PFSK-1 (cell line): ENCODE measurements at regions not wholly inside any gene's neighbourhood (a gene's known extent, or its start where the extent isn't known, plus 50 kb on each side); places are given as distances from the start of the nearest gene placed in this dataset.

Source experiments
- FOXP2 ChIP-seq: optimal IDR thresholded peaks from 2 replicates; pipeline ENCODE3; 2011; ENCODE audit warnings: borderline replicate concordance, control low read depth, inconsistent platforms; ENCODE audit not compliant: insufficient read depth; ENCODE audit errors: extremely low read length, extremely low read depth
- POLR2AphosphoS5 ChIP-seq: IDR thresholded peaks from 2 replicates; pipeline ENCODE4 v1.6.1; 2012; ENCODE audit warnings: low read depth, mild to moderate bottlenecking, control low read depth, low read length, moderate library complexity
- SIN3A ChIP-seq: IDR thresholded peaks from 2 replicates; pipeline ENCODE4 v1.6.1; 2012; ENCODE audit warnings: mild to moderate bottlenecking, low read length, moderate library complexity, borderline replicate concordance; ENCODE audit not compliant: insufficient read depth
- TF ChIP-seq, protein P1 (sequence below), 2 experiments: IDR thresholded peaks; 2 replicates each; pipeline versions ENCODE4 v1.6.1 to v1.8.0; 2011 to 2012; ENCODE audit warnings: low read depth in 2 of 2, low read length in 2 of 2, control low read depth in 1 of 2, inconsistent platforms in 1 of 2, mild to moderate bottlenecking in 1 of 2, moderate library complexity in 1 of 2; ENCODE audit not compliant: insufficient read depth in 1 of 2

DNA sequence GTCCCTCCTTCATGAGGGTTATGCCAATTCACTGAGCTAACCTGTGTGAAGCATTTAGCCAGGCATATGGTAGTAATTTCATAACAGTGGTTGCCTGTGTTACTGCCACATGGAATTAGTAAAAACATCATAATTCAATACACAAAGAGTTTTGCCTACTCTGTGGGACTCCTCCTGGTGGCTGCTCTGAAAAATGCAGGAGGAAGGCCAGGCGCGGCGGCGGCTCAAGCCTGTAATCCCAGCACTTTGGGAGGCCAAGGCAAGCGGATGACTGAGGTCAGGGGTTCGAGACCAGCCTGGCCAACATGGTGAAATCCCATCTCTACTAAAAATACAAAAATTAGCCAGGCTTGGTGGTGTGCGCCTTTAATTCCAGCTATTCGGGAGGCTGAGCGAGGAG is 547.3 kb downstream of the CDK5RAP2 start:
- TF ChIP-seq POLR2AphosphoS5 (no peak), FOXP2 (no peak), SIN3A (no peak)
- TF ChIP-seq, protein P1, sequence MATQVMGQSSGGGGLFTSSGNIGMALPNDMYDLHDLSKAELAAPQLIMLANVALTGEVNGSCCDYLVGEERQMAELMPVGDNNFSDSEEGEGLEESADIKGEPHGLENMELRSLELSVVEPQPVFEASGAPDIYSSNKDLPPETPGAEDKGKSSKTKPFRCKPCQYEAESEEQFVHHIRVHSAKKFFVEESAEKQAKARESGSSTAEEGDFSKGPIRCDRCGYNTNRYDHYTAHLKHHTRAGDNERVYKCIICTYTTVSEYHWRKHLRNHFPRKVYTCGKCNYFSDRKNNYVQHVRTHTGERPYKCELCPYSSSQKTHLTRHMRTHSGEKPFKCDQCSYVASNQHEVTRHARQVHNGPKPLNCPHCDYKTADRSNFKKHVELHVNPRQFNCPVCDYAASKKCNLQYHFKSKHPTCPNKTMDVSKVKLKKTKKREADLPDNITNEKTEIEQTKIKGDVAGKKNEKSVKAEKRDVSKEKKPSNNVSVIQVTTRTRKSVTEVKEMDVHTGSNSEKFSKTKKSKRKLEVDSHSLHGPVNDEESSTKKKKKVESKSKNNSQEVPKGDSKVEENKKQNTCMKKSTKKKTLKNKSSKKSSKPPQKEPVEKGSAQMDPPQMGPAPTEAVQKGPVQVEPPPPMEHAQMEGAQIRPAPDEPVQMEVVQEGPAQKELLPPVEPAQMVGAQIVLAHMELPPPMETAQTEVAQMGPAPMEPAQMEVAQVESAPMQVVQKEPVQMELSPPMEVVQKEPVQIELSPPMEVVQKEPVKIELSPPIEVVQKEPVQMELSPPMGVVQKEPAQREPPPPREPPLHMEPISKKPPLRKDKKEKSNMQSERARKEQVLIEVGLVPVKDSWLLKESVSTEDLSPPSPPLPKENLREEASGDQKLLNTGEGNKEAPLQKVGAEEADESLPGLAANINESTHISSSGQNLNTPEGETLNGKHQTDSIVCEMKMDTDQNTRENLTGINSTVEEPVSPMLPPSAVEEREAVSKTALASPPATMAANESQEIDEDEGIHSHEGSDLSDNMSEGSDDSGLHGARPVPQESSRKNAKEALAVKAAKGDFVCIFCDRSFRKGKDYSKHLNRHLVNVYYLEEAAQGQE (IDR thresholded peaks at IDR 0.05; ENCODE audit: insufficient read depth in 1 of 2, low read depth in 2 of 2, low read length in 2 of 2): no peak
